Astrocyte (in vitro differentiated cells and primary cell): ENCODE measurements at regions not wholly inside any gene's neighbourhood (a gene's known extent, or its start where the extent isn't known, plus 50 kb on each side); places are given as distances from the start of the nearest gene placed in this dataset.

Experiments used
- CTCF ChIP-seq: IDR thresholded peaks from 2 replicates; pipeline ENCODE4 v1.5.1; 2011; ENCODE audit warnings: low read depth, mild to moderate bottlenecking, inconsistent platforms, low read length, moderate library complexity; ENCODE audit not compliant: insufficient read depth
- EZH2 ChIP-seq: IDR thresholded peaks from 2 replicates; pipeline ENCODE4 v1.6.1; 2012; ENCODE audit warnings: mild to moderate bottlenecking, low read length, inconsistent platforms; ENCODE audit not compliant: insufficient read depth

DNA sequence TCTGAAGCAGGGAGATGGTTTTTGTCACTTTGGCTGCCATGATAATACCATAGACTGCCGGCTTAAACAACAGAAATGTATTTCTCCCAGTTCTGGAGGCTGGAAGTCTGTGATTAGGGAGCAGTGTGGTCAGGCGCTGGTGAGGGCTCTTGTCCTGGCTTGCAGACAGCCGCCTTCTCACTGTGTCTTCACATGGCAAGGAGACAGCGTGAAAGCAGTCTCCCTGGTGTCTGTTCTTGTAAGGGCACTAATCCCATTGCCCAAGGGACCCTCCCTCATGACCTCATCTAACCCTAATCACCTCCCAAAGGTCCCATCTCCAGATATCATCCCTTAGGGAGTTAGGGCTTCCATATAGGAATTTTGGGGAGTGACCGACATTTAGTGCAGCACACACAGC, 167.0 kb downstream of the ENGASE start:
- no peak for TF ChIP-seq CTCF
- TF ChIP-seq EZH2 = no peak
